T47D (cell line): ENCODE measurements at regions not wholly inside any gene's neighbourhood (a gene's known extent, or its start where the extent isn't known, plus 50 kb on each side); places are given as distances from the start of the nearest gene placed in this dataset.
A peak's percentile ranks its signal among the peaks of the same experiment; 100 is the strongest.
"Not testable (repeated sequence)": the region's sequence is repeated elsewhere in the genome, so short reads cannot be mapped to it uniquely, and the experiment has no call there.

Source experiments
- DNase-seq, 2 experiments: peaks; one replicate each; pipeline versions ENCODE4 v3.0.0 to v3.0.0-alpha.2; 2011 to 2012; ENCODE audit warnings: low read depth in 1 of 2, low spot score in 1 of 2
- JUND ChIP-seq: IDR thresholded peaks from 2 replicates; pipeline ENCODE4 v1.6.1; 2012; ENCODE audit warnings: low read depth
- in situ Hi-C: cut with HindIII; loops from 2 replicates; pipeline ENCODE4 v1.10.0; 2016; ENCODE audit warnings: low sequenced_read_pairs, low pct_unique_long_range_greater_than_20kb

DNA sequence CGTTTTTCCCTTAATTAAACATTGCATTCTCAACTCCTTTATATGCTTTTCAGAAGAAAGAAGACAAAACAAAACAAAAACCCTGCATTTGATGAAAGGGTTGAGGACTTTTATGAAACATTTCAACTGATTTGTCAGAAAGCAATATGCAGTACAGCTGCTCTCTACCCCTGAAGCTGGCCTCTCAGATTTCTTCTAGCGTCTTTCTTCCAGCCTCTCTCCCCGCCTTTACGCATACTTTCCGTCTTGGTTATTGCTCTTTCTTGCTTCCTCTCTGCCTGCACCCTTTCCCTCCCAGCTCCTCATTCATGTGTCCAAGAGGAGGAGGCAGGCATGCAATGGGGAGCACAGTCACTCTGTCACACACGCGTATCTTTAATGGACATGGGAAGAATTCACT is 91.0 kb upstream of the COL1A2 start:
- peak in 1 of 2 experiments; percentile 32 for DNase-seq
- in situ Hi-C loops = no loop called here
- TF ChIP-seq JUND = no peak

DNA sequence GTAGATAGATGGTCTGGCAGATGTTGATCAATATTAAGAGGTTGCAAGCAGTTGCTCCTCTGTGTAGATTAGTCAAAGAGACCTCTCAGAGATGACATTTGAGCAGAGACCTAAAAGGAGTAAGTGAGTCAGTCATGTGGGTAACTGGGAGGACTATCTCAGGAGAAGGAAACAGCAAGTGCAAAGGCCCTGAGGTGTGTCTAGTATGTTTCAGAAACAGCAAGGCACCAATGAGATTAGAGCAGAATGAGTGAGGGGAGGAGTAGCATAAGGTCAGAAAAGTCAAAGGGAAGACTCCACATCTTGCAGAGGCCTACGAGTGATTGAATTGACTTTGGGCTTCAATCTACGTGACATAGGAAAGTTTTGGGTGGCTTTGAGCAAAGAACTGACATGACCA is 89.8 kb upstream of the COL1A2 start:
- TF ChIP-seq JUND = no peak
- in situ Hi-C loops = no loop called here
- DNase-seq = no peak

DNA sequence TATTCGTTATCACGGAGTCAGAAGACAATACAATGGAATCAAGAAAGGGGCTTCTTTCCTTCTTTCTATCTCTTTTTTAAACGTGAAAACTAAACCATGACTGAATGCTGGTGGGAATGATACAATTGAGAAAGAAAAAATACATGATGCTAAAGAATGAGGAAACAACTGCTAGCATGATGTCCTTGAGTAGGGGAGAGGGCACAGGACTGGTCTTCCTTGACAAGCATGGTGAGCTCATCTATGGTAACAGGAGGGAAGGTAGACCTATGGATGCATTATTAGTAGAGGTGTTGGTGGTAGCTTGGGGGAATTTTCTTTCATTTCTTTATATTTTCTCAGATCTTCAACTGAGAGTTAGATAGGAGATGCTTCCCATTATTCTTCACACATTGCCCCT is 88.9 kb upstream of the COL1A2 start:
- in situ Hi-C loops = no loop called here
- DNase-seq = no peak
- TF ChIP-seq JUND = no peak

DNA sequence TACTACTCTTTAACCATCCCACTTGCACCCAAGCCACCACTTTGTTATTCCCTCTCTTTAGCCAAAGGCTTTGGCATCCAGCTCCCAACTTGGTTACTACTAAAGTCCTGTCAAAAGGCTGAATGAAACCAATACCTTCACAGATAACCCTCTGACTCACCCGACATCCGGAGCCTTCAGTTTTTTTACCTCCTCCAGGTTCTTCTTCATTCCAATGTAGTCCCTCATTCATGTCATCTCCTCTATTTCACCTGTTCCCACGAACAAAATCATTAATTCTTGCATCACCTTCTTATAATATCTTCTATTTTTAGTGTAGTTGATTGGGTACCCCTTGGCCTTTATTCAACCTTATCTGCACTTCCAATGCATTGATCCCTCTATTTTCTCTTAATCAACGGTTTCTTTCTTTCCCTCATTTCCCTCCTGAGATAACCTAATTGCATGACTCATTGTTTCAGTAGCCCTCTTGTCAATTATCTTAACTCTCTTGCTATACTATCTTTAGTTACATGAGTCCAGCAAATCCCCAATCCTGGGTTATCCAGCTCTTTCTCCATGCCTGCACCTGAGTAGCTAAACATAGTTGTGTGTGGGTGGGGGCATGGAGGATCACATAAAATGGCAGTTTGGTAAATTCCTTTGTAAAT is 87.2 kb upstream of the COL1A2 start:
- TF ChIP-seq JUND = no peak
- in situ Hi-C loops = no loop called here
- no peak for DNase-seq

DNA sequence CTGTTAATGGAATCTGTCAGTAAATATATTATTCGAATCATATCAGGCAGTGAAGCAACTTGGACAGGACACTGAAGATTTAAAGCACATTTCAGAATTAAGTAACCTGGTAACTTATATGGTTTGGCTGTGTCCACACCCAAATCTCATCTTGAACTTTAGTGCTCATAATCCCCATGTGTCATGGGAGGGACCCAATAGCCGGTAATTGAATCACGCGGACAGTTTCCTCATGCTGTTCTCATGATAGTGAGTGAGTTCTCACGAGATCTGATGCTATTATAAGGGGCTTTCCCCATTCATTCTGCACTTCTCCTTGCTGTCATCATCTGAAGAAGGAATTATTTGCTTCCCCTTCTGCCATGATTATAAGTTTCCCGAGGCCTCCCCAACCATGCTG is 83.2 kb upstream of the COL1A2 start:
- no peak for TF ChIP-seq JUND
- no peak for DNase-seq
- in situ Hi-C loops = no loop called here

DNA sequence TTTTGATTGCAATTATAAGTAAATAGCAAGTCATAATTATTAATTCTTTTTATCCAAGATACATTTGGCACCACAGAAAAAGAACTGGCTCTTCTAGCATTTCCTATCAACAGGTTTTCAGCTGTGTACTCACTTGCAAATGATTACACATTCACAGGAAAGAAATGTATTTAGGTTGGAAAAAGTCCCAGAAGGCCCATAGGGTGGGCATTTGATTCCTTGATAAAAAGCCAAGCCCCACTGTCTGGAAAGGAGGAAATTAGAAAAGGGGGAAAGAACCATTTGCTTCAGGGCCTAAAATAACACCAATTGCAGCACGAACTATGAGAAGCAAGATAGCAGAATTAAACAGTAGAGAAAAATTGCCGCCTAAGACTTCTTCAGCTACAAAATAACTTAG is 80.8 kb upstream of the COL1A2 start:
- DNase-seq = no peak
- in situ Hi-C loops = no loop called here
- TF ChIP-seq JUND = no peak

DNA sequence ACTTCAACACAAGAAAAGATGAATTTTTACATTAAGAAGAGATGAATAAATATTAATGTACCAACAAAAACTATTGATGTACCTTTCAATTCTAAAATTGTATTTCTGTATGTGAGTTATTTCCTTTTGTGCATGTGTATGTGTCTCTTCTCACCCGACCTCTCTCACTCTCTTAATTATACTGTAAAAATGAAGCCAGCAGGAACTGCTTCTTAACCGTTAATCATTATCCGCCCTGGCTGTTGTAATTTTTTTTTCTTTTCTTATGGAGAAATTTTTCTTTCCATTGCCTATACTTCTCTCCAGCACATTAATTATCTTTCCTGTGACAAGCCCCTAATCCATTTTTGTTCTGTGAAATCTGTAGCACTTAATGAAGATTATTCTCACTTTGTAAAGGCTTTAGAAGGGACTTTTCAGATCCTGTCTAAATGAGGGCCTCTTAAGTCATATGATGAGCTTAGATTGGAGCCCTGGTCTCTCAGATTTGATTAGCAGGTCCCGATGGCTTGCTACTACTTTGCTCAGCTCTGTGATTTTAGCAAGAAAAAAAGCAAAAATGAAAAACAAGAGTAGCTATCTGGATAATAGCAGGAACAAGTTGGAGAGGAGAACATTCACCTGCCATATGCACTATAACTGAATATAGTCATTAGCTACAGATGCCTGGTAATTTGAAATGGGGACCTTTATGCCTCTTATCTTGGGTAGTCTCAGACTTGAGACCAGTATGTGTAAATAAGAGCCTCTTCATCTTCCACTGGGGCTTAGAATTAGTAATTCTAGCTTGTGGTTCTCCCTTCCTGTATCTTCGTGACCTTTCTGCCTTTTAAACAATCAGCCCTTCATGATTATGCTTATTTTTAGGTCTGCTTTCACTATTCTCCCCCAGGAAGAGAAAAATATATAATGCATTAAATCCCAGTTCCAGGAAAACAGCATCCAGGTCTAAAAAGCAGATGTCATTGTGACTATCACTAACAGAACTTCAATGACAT is 80.0 kb upstream of the COL1A2 start:
- no peak for DNase-seq
- in situ Hi-C loops = no loop called here
- TF ChIP-seq JUND = no peak

DNA sequence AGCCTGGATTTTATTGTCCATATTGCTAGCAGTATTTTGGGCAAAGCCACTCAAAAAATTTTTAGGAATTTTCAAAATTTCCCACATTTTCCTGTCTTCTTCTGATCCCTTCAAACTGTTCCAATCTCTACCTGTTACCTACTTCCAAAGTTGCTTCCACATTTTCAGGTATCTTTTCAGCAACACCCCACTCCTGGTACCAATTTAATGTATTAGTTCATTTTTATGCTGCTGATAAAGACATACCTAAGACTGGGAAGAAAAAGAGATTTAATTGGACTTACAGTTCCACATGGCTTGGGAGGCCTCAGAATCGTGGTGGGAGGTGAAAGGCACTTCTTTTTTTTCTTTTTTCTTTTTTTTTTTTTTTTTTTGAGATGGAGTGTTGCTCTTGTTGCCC is 73.6 kb upstream of the COL1A2 start:
- in situ Hi-C loops, DNase-seq: not testable (repeated sequence)

DNA sequence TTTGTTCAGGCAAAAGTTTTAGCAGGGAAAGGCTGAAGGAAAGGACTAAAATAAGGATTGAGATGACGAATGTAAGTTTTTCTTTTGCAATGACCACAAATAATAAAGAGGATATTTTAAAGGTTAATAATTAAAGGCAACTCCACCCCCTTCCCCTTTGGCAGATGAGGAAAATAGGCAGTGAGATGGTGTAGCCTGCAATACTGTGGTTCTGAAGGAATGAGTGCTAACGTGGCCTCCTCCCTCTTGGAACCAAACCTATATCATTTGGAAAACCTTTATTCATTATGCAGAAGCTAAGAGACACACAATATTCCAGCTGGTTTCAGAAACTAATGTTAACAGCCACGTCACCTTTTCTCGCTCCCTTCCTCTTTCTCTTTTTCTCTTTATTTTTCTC is 70.9 kb upstream of the COL1A2 start:
- TF ChIP-seq JUND = no peak
- in situ Hi-C loops = no loop called here
- no peak for DNase-seq

DNA sequence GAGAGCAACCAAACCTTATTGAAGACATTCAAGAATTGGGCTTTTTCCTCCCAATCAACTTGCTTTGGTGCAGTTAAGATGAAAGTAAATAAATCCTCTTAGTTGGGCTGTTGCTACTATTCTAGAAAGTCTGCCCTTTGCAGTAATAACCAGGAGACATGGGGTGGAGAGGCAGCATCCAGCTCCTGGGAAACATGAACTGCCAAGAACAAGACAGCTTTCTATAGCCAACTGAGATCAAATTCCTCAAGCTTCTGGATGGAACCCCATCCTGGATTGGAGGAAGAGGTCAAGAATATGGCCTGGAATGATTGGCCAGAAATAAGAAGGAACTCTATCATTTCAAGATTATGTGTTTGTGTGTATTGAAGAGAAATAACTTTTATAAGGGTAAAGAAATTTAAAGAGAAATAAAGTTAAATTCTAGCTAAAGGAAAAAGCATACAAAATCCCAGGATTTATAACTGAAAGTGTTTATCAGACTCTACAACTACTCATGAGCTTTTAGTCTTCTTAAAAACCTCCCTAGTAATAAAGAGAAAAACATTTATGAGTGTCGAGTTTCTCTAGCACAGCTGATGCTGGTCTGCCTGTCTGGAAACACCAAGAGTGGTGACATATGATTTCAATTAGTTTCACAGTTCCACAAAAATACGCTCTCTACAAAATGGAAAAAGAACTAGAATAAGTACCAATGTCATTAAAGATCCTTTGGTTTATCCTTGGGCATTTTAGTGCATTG is 70.1 kb upstream of the COL1A2 start:
- DNase-seq = no peak
- in situ Hi-C loops = no loop called here
- TF ChIP-seq JUND = no peak

DNA sequence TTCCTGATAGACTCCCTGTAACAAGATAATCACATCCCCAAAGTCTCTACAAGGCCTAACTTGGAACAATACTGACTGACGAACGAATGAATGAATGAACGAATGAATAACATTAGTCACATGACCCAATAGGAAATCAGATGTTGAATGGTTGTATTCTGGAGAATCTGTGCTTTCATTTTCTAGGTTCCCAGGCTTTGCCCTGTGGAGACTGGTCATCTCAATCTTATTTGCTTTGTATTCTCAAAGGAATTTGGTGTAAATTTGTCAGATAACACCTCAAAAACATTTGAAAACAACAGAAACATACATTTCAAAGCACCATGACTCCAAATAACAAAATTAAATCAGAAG is 69.6 kb upstream of the COL1A2 start:
- TF ChIP-seq JUND = no peak
- in situ Hi-C loops = no loop called here
- DNase-seq = no peak

DNA sequence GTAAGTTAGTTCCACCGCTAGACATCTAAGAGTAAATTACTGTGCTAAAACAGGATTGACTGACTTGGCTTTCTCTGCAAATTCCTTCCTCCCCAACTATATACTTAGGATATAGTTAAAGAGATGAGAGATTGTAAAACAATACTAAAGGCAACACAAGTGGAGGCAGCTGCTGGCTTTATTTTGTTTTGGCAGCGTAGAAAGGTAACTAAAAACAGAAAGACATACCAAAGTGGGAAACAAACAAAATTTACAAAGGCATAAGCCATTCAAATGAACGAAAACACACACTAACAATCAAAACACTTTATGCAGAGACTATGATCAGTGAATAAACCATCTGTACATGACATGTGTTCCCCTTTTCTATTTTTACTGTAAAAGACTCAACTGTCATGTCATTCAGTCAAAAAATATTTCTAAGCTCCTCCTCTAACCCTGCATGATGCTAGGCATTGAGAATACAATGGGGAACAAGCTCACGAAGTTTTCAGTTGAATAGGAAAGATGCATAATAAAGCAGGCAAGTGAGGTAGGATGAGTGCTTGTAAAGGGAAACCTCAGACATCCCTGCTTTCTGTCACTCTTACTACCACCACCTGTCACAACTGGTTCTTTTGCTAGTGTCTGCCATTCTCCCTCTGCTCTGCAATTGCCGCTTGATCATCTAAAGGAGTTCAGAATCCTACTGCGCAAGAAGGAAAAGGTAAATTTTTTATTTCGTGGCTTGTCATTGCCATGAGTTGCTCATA is 64.2 kb upstream of the COL1A2 start:
- TF ChIP-seq JUND = no peak
- in situ Hi-C loops = no loop called here
- peak in 1 of 2 experiments; percentile 33 for DNase-seq
